GM18870 (cell line): ENCODE measurements at regions not wholly inside any gene's neighbourhood (a gene's known extent, or its start where the extent isn't known, plus 50 kb on each side); places are given as distances from the start of the nearest gene placed in this dataset.

Experiments used
- ATAC-seq: cut with Tn5 transposase; IDR thresholded peaks from one replicate; pipeline ENCODE4 v1.9.1; 2021; ENCODE audit warnings: moderate library complexity; ENCODE audit not compliant: unreplicated experiment

DNA sequence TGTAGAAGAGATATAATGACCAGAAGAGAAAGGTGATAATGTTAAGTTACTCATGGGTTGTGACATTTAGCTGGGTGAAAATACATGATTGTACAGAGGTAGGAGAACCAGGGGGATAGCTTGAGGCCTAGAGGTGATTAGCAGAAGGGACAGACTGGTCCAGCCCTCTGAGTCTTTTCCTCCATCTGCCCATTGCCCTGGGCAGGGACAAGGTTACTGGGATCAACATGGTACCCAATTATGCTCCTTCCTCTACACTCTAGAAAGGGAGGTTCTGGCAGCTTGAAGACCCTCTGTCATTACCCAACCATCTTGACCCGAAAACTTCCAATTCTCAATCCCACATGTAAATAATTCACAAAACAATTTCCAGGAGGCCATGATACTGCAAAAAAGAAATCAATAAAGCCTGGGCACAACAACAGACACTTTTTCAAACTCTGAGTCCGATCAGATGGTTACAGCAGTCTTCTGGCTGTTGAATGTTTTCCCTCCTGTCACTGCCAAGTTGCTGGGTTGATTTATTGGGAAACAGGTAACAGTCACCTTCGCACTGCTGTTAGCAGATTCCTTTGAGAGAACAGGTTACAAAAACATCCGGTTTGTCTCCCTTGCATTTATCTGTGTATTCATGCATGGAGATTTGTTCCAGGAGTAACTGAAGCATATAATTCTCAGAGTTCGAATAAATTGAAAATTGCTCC is 239.1 kb upstream of the HTR2A start:
- no peak for ATAC-seq

GRCh38 chr13:47134939-47135489 is 238.2 kb upstream of the HTR2A start:
- ATAC-seq, result no peak

DNA sequence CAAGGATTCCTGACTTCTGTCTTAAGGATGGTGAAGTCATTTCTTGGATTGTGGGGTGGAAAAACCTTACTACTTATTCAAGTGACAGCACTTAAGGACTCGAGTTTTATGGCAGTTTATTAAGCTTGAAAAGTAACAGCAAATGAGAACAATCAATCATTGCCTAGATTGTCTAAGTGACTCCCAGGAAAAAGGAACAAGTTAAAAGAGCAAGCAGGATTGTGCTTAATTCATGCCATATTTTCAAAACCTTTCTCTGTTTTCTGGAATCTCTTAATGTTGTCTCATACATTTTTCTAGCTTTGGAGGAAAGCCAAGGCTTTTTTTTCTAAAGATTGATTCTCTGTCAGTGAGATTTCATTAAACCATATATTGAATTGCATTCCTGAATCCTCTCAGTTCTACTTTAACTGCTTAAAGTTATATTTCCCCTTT is 236.2 kb upstream of the HTR2A start:
- no peak for ATAC-seq

GRCh38 chr13:47129461-47129860 is 232.6 kb upstream of the HTR2A start:
- no peak for ATAC-seq

GRCh38 chr13:47126432-47126831 is 229.6 kb upstream of the HTR2A start:
- no peak for ATAC-seq

GRCh38 chr13:47121092-47121763 is 224.4 kb upstream of the HTR2A start:
- ATAC-seq, result no peak

DNA sequence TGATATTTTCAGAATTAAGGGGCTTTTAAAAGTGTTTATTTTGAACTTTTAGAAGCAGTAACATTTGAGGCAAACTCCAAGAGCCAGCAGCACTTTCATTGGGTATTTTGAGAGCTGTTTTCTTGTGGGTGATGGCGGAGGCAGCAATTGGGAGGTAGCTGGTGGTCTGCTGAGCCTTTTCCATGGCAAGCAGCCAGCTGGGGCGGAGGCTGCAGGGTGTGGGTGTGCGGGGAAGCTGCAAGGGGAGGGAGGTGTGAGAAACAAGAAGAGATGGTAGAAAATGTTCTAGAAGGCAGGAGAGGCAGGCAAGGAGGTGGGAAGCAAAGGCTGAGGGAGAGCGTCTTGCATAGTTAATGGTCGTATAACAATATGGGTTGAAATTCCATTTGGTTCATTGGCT is 223.4 kb upstream of the HTR2A start:
- ATAC-seq, result no peak

GRCh38 chr13:47119575-47120235 is 222.9 kb upstream of the HTR2A start:
- ATAC-seq, result no peak

GRCh38 chr13:47117268-47117667 is 220.4 kb upstream of the HTR2A start:
- no peak for ATAC-seq

- ATAC-seq, result no peak
Observed at GRCh38 chr13:47114030-47114429, 217.2 kb upstream of the HTR2A start.

DNA sequence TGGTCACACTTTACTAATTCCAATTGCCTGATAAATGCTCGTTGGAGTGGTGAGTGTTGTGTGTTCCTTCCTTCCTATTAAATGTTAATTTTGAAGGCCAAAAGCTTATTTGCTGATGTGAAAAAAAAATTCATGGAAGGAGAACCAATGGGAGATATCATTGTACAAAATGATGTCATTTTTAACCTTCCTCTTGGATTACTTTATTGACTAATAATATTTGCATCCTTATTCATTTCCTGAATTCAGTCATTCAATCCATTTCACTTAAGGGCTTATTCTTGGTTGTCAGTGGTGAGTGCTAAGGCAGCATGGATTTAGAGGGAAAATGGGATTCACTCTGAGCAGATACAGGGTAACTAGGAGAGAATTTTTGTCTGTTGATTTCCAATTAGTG is 216.0 kb upstream of the HTR2A start:
- ATAC-seq, result no peak

DNA sequence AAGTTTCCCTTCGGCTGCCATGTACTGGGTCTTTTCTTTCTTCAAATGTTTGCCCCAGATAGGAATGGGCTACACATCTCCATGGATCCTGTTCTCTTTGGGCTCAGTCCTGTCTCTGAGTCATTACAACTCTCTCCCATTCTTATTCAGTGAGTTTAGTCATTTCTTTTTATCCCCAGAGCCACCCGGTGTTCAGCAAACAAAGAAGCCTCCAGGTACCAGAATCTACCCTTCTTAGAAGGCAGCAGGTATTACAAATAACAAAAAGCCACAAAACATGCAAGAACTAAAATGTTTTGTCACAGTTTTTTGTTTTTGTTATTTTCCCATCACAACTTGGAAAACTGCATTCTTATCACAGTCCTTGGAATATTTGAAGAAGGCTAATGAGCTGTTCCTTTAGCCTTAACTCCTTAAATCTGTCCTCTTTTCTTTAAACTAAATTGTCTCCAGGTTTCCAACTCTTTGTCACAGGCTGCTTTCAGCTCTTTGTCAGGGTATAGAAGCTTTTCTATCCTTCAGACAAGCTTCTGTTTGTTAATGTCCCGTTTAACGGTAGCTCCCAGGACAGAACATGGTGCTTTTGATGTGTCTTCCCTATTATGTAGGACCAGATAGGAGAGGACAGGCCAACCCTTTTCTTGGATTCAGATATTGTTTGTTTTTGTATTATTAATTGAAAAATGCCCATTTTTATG is 215.5 kb upstream of the HTR2A start:
- no peak for ATAC-seq

GRCh38 chr13:47111499-47111898 is 214.6 kb upstream of the HTR2A start:
- no peak for ATAC-seq

DNA sequence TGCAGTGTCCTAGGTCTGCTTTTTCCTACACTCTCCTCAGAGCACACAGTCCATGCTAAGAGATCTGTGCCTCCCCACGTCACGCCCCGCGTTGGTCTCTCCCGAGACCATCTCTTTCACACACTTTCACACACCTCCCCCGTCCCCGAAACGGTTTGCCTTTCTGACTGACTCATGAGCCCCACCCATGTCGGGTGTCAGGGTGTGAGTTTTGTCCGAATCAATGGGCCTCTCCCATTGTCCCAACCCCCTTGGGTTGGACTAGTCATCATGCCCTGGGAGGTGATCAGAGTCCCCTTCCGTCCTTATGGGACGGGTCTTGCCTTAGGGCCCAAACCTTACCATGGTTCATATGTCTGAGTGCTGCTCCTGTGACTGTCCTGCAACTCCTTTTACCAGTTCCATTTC is 214.0 kb upstream of the HTR2A start:
- no peak for ATAC-seq

- ATAC-seq, result no peak
Observed at GRCh38 chr13:47110141-47110540, 213.3 kb upstream of the HTR2A start.

- ATAC-seq, result no peak
Observed at GRCh38 chr13:47109028-47109427, 212.2 kb upstream of the HTR2A start.

GRCh38 chr13:47100214-47100853 is 203.5 kb upstream of the HTR2A start:
- peak; percentile 93 for ATAC-seq

- peak; percentile 98 for ATAC-seq
Observed at GRCh38 chr13:47094734-47095434, 198.0 kb upstream of the HTR2A start.

GRCh38 chr13:47092202-47092601 is 195.3 kb upstream of the HTR2A start:
- ATAC-seq, result no peak

- ATAC-seq, result no peak
Observed at GRCh38 chr13:47087841-47088240, 191.0 kb upstream of the HTR2A start.
